Right renal pelvis (tissue), 4 donors: ENCODE measurements at regions not wholly inside any gene's neighbourhood (a gene's known extent, or its start where the extent isn't known, plus 50 kb on each side); places are given as distances from the start of the nearest gene placed in this dataset.
"Not testable (repeated sequence)": the region's sequence is repeated elsewhere in the genome, so short reads cannot be mapped to it uniquely, and the experiment has no call there.

Source experiments
- DNase-seq, 4 donors: peaks; one replicate each; pipeline ENCODE4 v3.0.0-alpha.2; 2013; ENCODE audit warnings: low read depth in 4 of 4, low spot score in 3 of 4, missing footprints in 1 of 4

- DNase-seq: no peak
Observed at GRCh38 chr1:198417039-198417438, 123.4 kb downstream of the ATP6V1G3 start.

GRCh38 chr1:198416296-198416695, 124.2 kb downstream of the ATP6V1G3 start:
- no peak for DNase-seq

DNA sequence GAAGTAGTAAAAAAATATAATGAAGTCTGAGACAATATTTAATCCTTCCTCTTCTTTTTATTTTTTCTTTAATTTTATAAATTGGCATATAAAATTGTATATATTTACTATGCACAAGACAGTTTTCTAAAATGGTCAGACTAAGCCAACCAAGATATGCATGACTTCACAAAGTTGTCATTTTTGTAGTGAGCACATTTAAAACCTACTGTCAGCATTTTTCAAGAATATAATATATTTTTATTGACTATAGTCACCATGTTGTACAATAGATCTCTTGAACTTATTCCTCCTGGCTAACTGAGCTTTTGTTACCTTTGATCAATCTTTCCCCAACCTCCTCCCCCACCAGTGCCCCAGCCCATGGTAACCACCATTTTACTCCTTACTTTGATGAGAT, 129.2 kb downstream of the ATP6V1G3 start:
- no peak for DNase-seq

- no peak for DNase-seq
Observed at GRCh38 chr1:198408716-198409115, 131.8 kb downstream of the ATP6V1G3 start.

- DNase-seq: not testable (repeated sequence)
Observed at GRCh38 chr1:198404632-198405031, 135.8 kb downstream of the ATP6V1G3 start.

GRCh38 chr1:198400063-198400462, 140.4 kb downstream of the ATP6V1G3 start:
- no peak for DNase-seq

GRCh38 chr1:198399452-198399851, 141.0 kb downstream of the ATP6V1G3 start:
- DNase-seq: no peak

- DNase-seq: no peak
Observed at GRCh38 chr1:198397208-198397808, 143.2 kb downstream of the ATP6V1G3 start.

DNA sequence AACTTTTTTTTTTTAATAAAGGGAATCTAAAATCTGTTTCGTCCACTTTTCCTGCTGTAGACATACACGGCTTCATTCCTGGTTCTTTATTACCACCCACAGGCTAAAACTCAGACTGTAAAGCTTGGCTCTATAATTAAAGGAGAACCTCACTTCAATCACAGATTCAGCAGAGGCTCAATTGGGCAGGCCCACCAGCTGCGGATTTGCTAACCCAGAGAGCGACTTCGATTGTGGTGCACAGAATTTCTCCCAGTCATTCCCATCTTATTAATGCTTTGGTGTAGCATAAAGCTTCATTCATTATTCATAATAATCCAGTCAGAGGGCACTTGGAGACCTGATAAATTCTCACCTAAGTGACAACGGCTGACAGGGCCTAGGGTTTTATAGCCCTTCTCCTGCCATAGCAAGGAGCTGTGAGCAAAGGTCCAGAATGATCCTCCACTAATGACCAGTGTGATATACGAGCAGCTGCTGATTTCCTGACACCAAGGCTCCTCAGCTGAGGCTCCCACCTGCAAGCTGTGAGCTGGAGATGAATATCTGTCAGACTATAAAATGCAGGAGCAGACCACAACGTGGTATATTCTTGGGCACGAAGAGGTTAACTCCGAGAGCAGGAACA, 149.0 kb downstream of the ATP6V1G3 start:
- DNase-seq: no peak

GRCh38 chr1:198387587-198387986, 152.9 kb downstream of the ATP6V1G3 start:
- no peak for DNase-seq

GRCh38 chr1:198380275-198380674, 160.2 kb downstream of the ATP6V1G3 start:
- DNase-seq: no peak

DNA sequence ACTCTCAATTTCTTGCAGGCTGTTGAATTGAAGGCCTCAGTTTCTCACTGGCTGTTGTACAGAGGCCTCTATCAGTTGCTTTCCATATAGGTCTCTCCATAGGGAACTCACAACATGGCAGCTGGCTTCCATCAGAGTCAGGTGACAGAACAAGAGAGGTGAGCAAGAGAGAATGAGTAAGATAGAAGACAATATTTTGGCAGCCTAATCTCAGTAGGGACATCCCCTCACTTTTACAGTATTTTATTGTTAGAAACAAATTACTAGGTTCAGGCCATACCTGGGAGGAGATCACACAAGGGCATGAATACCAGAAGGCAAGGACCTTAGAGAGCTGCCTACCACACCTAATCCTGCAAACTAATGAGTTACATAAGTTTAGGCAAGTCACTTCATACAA, 162.8 kb downstream of the ATP6V1G3 start:
- no peak for DNase-seq

DNA sequence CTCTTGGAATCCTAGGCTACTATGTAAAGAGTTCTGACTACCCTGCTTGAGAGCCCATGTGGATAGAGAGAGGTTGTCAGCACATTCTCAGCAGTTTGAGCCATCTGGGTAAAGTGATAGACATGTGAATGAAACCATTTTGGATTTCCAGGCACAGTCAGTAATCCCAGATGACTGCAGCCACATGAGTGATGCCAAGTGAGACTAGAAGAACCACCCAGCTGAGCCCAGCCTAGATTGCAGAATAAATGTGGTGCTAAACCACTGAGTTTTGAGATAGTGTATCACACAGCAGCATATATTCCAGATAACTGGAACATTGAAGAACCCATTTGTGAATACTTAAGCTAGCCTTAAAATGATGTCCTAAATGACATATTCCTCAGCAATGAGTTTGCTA, 166.2 kb downstream of the ATP6V1G3 start:
- DNase-seq: no peak

GRCh38 chr1:198373376-198373775, 167.1 kb downstream of the ATP6V1G3 start:
- DNase-seq: no peak
